GM21447 (cell line): ENCODE measurements at regions not wholly inside any gene's neighbourhood (a gene's known extent, or its start where the extent isn't known, plus 50 kb on each side); places are given as distances from the start of the nearest gene placed in this dataset.

ENCODE experiments used
- ATAC-seq: cut with Tn5 transposase; IDR thresholded peaks from one replicate; pipeline ENCODE4 v1.9.1; 2021; ENCODE audit not compliant: unreplicated experiment

DNA sequence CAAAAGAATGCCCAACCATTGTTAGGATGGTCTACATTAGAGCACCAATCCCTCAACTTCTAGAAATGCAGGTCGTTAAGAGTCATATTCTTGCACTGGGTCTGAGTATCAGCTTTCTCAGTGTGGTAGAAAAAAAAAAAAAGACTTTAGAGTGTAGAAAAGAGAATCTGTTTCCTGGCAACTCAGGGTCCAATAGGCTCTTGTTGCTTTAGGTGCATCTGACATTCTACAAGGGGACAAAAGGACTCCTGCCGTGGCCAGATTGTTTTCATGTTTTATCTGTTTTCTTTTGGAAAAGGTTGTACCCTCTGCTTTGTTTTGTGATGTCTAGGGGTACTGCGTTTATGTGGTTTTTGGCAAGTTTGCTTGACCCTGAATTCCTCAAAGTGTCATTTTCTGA, 105.4 kb upstream of the KCNK2 start:
- no peak for ATAC-seq

DNA sequence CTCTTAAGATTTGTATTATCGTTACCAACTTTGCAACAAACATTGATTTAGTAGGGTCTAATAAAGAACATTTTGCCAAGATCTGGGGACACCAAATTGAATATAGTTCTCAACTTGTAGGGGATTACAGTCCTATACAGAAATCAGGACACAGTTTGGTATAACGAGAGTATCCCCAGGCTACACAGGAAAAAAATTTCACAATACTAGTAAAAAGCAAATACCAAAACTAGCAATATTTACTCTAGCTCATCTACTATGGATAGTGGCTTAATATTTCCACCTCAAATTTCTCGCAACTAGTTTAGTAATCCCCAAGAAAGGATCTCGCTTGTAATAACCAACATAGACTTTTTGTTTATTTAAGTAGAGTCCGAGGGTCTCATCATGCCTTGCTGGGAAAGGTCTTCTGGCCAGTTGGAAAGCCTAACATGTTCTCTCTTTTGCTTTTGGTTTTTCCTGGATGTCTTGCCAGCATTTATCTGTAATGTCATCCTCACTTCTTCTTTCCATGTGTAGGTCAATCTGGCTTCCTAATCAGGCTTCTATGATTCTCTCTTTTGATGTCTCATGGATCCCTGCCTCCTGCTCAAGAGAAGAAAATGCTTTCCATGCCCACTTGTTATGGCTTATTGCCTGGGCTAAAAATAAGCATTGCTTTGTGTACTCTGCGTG, 104.7 kb upstream of the KCNK2 start:
- no peak for ATAC-seq

DNA sequence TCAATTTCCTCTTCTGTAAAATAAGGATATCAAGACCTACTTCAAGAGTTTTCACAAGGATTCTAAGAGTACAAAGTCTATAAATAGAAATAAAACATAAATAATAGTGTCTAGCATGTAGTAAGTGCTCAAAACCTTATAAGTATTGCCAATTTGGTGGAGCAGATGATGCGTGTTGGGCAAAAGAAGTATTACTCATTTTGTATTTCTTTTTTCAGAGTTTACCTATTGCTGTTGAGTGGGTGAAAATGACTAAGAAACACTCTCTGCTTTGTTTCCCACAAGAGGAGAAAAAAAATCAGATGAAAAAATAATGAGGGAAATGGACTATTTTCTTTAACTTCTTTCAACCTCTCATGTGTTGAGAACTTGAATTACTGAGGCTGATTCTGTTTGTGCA, 103.3 kb upstream of the KCNK2 start:
- no peak for ATAC-seq

DNA sequence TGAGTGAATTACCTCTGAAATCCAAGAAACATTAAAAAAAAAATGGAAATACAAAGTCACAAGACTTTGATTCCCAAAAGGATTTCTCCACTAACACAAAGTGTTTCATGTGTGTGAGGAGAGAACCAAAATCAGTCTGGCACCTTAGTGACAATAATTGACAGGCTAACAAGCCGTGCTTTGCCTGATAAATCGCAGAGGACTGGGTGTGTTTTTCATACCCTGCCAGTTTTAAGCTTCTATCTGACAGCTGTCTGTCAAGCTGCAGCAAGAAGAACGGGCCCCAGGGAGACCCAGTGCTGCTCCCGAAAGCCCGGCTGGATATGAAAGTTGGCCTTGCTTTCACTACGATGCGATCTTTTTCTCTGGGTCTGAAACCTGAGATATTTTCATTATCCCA, 101.6 kb upstream of the KCNK2 start:
- no peak for ATAC-seq

DNA sequence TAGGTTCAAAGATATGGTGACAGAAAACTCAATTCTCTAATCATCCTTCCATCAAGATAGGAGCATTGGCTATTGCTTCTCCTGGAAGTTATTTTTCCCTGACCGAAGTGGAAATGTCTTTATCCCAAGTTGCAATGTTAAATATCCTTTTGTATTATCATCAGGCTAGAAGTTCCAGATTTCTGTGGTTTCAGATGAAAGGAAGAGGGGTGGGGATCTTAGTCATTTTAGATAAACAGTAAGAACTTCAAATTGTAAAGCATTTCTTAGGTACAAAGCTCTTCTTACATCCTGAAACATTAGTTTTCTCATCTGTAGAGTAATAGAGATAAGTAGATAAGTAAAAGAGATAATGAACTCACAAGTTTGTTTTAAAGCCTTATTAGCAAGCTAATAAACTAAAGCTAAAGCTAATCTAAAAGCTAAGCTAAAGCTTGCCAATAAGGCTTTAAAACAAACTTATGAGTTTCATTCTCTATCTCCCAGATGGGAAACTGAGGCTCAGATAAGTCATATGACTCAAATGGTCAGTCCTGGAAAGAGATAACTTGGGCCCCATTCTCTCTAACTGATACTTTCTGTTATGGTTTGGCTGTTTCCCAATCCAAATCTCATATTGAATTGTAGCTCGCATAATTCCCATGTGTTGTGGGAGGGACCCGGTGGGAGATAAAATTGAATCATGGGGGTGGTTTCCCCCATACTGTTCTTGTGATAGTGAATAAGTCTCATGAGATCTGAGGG, 99.2 kb upstream of the KCNK2 start:
- no peak for ATAC-seq

DNA sequence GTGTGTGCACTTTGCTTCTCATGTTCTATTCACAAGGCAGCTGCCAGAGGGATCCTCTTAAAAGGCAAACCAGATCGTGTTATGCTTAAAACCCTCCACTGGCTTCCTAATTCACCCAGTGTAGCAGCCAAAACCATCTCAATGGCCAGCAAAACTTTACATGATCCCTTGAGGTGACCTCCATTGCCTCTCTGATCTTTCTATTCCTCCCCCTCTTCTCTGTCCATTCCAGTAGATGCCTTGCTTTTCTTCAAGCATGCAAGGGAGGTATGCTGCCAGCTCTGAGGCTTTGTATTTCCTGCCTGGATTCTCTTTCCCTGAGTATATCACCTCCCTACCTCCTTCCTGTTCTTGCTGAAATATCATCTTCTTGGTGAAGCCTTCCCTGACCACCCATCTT, 93.2 kb upstream of the KCNK2 start:
- no peak for ATAC-seq

DNA sequence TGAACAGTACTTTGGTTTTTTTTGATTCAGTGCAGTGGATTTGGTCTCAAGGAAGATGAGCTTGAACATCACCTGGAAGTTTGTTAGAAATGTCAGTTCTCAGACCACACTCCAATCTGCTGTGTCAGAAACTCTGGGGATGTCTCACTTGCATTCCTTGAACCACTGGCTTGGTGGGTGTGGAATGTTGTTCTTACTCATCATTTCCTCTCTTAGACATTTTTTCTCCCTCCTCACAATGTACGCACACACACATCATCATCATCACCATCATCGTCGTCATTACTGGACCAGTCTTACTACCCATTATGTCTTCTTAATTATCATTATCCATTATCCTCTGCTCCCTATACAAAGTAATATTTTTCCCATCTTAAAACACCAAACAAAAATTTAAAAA, 91.9 kb upstream of the KCNK2 start:
- ATAC-seq = no peak

DNA sequence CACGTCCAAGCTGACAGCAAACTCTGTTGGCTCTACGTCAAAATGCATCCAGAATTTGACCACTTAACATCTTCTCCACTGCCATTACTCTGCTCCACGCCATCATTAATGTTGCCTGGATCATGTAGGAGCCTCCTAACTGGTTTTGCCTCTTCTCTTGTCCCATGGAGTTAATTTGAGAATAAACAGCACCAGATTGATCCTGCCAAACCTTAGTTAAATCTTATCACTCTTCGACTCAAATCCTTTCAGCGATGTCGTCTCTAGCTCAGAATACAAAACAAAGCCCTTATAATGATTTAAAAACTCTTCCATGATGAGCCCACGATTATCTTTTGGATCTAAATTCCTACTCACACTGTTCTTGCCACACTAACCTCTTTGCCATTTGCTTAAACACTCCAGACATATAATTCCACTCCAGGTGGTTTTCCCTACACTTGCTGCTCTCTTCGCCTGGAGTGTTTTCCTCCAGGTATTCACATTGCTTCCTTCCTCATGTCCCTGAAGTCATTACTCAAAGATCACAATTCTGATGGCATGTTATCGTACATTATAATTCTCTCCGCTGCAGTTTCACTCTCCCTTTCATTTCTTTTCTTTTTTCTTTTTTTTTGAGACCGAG, 90.7 kb upstream of the KCNK2 start:
- ATAC-seq = no peak

DNA sequence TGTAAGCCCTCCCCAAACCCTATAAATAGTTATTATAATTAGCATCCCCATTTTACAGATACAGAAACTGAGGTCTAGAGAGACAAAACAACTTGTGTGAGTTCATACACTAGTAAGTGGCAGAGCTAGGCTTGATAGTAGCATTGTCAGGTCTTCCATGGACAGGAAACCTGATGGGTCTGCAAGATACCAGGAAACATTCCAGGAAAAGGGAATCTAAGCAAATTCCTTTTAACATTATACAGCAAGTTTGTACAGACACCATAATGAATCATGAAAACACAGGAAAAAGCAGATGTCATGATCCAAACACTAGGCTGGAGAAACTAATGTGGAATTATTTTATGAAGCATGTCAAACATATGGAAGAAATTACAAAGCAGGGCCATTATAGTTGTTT, 89.1 kb upstream of the KCNK2 start:
- ATAC-seq = no peak

DNA sequence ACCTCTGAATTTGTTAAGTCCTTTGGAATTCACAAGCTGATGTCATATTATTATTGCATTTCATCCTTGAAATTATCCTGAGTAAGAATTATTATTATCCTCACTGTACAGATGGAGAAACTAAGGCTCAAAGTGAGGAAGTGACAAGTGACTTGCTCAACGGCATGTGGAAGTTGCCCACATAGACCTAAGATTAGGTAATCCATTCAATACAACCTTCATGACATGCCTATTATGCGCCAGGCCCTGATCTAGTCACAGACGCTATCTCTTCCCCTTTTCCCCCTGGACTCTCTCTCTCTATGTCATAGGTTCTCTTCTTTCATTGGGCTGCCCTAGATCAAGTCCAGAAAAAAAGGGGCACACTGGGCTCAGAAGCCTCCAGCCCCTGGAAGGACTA, 84.9 kb upstream of the KCNK2 start:
- ATAC-seq = no peak

DNA sequence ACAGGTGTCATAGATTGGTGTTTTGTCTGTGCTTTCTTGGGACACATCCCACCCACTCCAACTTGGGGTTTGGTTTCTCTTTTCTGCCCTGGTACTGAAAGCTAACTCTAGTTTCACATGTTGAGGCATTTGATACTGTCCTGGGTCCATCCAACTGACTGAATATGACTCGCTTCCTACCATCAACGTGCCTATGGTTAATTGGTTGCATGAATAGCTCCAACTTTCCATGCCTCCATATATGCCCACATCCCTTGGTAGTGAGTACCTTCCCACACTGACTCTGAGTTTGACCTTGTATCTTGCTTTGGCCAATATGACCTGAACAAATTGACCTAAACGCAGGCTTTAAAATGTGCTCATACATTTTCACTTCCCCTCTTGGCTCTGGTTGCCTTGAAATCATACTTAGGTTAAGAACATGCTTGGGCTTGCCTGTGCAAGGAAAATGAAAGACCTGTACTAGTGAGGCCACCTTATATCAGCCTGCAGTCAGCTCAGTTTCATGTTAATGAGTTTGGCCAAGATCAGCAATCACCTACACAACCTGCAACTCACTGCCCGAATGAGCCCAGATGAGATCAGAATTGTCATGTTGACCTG, 81.0 kb upstream of the KCNK2 start:
- ATAC-seq = peak; percentile 70

DNA sequence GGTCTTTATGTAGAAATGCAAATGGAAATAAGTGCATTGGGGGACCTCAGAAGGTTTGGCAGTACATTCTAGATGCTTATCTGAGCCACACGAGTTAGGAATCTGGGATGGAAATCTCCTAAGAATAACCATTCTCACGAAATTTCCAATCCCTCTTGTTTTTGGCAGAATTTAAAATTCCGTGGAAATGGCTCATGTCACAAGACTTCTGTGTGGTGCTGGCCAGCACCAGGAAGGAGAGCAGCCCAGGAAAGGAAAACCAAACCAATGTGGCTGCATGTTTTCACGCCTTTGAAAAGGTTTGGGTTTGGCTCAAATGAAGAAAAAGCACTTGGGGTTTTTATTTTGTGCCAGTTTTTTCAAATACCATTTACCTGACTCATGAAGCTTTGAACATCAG, 80.1 kb upstream of the KCNK2 start:
- no peak for ATAC-seq

DNA sequence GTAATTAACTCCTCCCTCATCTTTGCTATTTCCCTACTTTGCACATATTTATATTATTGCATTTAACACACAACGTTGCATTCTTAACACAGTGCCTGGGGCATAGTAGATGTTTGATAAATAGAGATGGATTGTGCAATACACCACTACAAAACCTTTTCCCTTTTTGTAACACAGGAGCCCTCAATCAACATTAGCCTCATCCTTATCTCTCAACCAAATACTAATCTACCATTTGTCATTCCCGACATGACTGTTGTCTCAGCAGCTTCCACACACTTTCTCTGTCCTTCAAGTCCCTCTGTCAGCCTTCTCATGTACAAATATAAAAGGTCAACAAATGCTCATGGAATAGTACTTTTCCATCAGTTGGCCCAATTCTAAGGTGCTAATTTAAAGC, 78.9 kb upstream of the KCNK2 start:
- no peak for ATAC-seq

DNA sequence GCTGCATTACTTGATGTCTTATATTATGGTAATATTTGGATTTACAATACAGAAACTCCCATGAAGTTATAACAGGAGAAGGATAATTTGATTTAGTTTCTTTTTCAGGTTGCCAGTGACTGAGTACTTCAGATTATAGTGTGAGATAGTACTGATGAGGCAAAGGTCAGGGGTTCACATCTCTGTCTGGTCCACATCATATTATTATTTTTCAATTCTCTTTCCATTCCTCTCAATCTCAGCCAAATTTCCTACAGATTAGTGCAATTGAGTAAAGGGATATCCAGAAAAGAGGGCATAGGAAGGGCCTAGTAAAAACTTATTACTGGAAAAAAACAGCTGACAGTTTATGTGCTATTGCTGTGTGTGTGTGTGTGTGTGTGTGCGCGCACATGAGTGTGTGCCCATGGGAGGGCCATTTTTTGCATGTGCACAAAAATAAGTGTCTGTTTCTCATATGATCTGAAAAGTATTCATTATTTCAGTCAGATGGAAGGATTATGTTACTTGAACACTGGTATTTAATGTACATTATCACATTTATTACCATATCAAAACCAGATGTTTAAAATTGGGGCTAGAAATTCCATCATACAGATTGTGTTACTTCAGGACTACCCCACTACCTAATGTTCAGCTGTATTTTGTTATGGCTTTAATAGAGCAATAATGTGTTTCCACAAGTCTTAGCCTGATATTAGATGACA, 78.3 kb upstream of the KCNK2 start:
- ATAC-seq = no peak

DNA sequence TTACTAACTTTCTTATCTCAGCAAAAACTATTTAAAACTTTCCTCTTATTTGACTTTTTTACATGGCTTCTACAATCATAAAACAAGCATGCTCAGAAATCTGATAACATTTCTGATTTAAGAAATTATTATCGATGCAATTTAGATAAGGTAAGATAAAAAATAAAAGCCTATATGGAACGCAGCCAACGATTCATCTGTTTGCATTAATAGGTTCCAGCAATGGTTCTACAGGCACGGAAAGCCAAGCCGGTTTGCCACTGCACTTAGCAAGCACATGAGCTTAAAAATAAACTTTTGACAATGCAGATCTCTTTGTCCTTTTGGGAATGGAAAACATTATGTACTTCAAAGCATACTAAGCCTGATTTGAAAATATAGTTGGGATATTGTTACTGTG, 77.5 kb upstream of the KCNK2 start:
- ATAC-seq = no peak

DNA sequence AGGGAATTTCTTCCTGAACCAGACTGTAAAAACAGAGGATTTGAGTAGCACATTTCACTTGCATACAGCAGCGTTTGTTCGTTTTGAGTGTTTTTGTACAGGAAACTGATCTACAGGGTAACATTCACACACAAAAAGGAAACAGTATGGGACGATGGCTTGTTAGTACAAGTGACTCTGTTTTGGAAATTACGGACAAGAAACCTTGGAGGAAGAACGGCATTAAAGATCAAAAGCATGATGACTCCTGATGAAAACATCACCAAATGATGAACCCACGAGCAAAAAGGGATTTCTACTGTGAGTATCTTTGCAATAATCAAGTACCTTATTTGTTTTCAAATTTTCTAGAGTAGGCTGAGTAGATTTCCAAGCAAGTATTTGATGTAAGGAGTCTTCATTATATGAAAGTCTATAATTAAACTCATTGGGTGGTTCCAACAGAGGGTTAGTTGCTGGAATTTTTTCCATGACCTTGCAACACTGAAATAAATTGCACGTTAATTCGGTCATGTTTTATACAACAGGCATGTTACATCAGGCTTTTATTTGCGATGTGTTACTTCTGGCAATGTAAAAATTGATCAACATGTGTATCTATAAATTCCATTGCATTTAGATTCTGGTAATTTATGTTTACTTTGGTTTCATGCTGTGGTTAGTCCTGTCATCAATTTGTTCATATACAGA, 76.7 kb upstream of the KCNK2 start:
- no peak for ATAC-seq

DNA sequence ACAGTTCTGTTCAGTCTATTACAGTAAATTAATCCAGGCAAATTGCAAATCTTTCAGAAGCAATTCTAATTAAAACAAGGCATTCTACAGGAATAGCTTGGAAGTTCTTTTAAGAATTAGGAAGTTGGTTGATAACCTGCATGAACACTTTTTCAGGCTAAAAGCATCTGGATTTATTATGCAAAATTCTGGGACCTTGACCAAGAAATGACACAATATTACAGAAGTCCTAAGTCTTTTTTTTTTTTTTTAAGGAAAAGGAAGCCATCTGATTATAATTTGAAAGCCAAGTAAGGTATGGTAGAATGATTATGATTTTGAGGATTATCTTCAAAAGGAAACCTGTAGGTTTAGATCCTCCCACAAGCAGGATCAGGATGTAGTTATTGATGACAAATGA, 74.7 kb upstream of the KCNK2 start:
- no peak for ATAC-seq

DNA sequence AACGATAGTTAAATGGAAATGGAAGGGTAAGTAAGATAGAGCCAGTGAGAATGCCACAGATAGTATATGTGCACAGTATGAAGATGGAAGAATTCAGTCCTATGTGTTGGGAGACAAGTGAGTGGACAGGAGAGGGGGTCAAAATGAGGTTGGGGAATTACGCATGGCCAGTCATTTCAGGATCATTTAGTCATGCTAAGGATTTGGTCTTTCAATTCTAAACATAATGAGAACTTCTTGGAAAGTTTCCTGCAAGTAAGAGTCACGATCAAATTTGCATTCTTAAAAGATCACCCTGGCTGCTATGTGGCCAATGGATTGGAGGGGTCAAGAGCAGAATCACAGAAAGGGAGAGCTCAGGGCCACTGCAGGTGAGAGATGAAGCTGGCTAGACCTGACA, 64.0 kb upstream of the KCNK2 start:
- no peak for ATAC-seq

DNA sequence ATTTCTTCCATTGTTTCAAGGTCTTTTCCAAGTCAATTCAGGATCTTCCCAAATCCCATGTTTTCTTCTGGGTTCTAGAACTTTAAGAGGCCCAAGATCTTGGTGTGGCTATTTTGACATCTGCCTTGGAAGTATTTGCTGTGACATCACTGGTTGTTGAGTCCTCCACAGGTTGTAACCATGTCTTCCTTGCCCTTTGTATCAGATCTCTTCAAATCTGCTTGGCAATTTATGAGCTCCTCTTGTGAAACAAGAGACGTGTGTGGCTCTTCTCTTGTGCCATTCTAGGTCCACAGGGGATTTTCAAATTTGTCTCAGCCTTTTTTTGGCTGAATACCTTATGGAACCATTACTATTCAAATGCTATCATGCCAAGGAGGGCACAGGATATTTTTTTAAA, 60.3 kb upstream of the KCNK2 start:
- ATAC-seq = no peak

DNA sequence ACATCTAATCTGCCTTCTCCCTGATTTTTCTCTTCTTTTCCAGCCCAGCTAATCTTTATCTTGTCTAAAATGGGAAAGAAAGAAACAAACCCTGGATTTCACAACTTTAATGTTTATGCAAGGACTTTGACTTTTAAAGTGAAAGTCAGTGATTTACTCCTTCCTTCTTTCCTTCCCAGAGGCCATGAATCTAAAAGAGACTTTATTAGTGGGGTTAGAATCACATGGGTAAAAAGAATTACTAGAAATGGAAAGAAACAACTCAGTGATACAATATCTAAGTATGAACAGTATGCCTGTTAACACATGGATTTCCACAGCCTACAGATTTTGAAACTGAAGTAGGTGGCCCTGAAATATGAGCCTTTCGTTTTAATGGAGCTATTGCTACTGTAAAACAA, 59.8 kb upstream of the KCNK2 start:
- no peak for ATAC-seq
